Activated naive CD8-positive, alpha-beta T cell treated with anti-CD3 and anti-CD28 coated beads, Interleukin-2, amount 50 U/mL, for 16 hours (primary cell): ENCODE measurements at regions not wholly inside any gene's neighbourhood (a gene's known extent, or its start where the extent isn't known, plus 50 kb on each side); places are given as distances from the start of the nearest gene placed in this dataset.

ENCODE experiments used
- DNase-seq: peaks from one replicate; pipeline ENCODE4 v3.0.0-alpha.2; 2020; ENCODE audit warnings: low read depth, low spot score

- peak; percentile 57 for DNase-seq
These were observed 53.7 kb upstream of the KDM4C start for GRCh38 chr9:6703898-6704639.

- no peak for DNase-seq
These were observed 55.1 kb upstream of the KDM4C start for GRCh38 chr9:6702707-6703106.

- no peak for DNase-seq
These were observed 50.6 kb upstream of the GLDC start for GRCh38 chr9:6696178-6696577.

GRCh38 chr9:6695121-6695814 lies 49.7 kb upstream of the GLDC start:
- no peak for DNase-seq
